SU-DHL-6 (cell line): ENCODE measurements at regions not wholly inside any gene's neighbourhood (a gene's known extent, or its start where the extent isn't known, plus 50 kb on each side); places are given as distances from the start of the nearest gene placed in this dataset.

Source experiments
- EZH2phosphoT487 ChIP-seq: fragments of 200-600 bp; sonication (generic), shearing (Covaris generic); conservative IDR thresholded peaks from 2 replicates; pipeline ENCODE4 v1.6.1; 2018; ENCODE audit warnings: mild to moderate bottlenecking, antibody characterized with exemption, low read length, moderate library complexity, mixed read lengths
- TF ChIP-seq, protein P1 (sequence below): fragments of 200-600 bp; sonication (generic); IDR thresholded peaks from one replicate; pipeline ENCODE4 v1.5.1; 2017; ENCODE audit warnings: antibody characterized with exemption, mild to moderate bottlenecking, low read length, moderate library complexity; ENCODE audit not compliant: insufficient read depth, poor library complexity, severe bottlenecking

DNA sequence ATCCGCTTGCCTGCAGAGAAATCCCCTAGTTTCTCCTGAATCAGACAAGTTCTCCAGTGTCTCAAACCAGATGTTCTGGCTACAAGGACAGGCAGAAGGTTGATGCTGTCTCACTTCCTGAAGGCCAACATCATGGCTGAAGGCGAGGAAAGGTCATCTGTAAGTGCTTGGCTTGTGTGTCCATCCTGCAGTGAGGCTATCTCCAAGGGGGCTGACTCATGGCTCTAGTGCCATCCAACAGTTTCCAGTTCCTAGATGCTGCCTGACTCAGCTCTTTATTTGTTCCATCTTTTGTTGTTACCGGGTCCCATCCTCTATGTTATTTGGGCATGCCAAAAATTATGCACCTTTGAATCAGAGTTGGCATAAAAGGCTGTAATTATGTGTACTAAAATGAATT lies 232.1 kb upstream of the TBX3 start:
- TF ChIP-seq, protein P1, sequence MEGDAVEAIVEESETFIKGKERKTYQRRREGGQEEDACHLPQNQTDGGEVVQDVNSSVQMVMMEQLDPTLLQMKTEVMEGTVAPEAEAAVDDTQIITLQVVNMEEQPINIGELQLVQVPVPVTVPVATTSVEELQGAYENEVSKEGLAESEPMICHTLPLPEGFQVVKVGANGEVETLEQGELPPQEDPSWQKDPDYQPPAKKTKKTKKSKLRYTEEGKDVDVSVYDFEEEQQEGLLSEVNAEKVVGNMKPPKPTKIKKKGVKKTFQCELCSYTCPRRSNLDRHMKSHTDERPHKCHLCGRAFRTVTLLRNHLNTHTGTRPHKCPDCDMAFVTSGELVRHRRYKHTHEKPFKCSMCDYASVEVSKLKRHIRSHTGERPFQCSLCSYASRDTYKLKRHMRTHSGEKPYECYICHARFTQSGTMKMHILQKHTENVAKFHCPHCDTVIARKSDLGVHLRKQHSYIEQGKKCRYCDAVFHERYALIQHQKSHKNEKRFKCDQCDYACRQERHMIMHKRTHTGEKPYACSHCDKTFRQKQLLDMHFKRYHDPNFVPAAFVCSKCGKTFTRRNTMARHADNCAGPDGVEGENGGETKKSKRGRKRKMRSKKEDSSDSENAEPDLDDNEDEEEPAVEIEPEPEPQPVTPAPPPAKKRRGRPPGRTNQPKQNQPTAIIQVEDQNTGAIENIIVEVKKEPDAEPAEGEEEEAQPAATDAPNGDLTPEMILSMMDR: no peak
- TF ChIP-seq EZH2phosphoT487: no peak
